Neural cell (in vitro differentiated cells): ENCODE measurements at regions not wholly inside any gene's neighbourhood (a gene's known extent, or its start where the extent isn't known, plus 50 kb on each side); places are given as distances from the start of the nearest gene placed in this dataset.

Source experiments
- H2AFZ ChIP-seq: fragments of 200-600, 300-800 bp; sonication (generic), shearing (Covaris generic); 2 replicates; pipeline ENCODE4 v1.6.0; 2014; ENCODE audit warnings: low read depth, mild to moderate bottlenecking, antibody characterized with exemption, low read length, moderate library complexity
- H3F3A ChIP-seq: fragments of 200-600 bp; shearing (Covaris generic); 2 replicates; pipeline ENCODE4 v1.6.1; 2016; ENCODE audit warnings: mild to moderate bottlenecking, moderate library complexity, mixed read lengths, antibody characterized with exemption, low read length; ENCODE audit not compliant: insufficient read depth, poor library complexity, severe bottlenecking
- H3K27ac ChIP-seq: fragments of 200-600, 300-800 bp; sonication (generic), shearing (Covaris generic); 2 replicates; pipeline ENCODE4 v1.5.1; 2014; ENCODE audit warnings: mild to moderate bottlenecking, low read length, moderate library complexity
- H3K27me3 ChIP-seq: fragments of 300-800, 200-600 bp; sonication (generic), shearing (Covaris generic); 2 replicates; pipeline ENCODE4 v1.6.0; 2014; ENCODE audit warnings: mild to moderate bottlenecking, low read depth, low read length, moderate library complexity; ENCODE audit not compliant: insufficient read depth
- H3K36me3 ChIP-seq: fragments of 300-800, 200-600 bp; sonication (generic), shearing (Covaris generic); 2 replicates; pipeline ENCODE4 v1.5.1; 2014; ENCODE audit warnings: mild to moderate bottlenecking, antibody characterized with exemption, low read length, moderate library complexity; ENCODE audit not compliant: insufficient read depth
- H3K4me2 ChIP-seq: fragments of 300-800, 200-600 bp; sonication (generic), shearing (Covaris generic); 2 replicates; pipeline ENCODE4 v1.6.0; 2014; ENCODE audit warnings: mild to moderate bottlenecking, low read length
- H3K4me3 ChIP-seq: fragments of 300-800, 200-600 bp; sonication (generic), shearing (Covaris generic); 2 replicates; pipeline ENCODE4 v1.5.1; 2014; ENCODE audit warnings: mild to moderate bottlenecking, low read length, moderate library complexity
- H3K79me2 ChIP-seq: fragments of 200-600 bp; shearing (Covaris generic); replicated peaks from 2 replicates; pipeline ENCODE4 v1.6.0; 2014; ENCODE audit warnings: mild to moderate bottlenecking, low read length, moderate library complexity; ENCODE audit not compliant: insufficient read depth
- H3K9ac ChIP-seq: fragments of 300-800, 200-600 bp; sonication (generic), shearing (Covaris generic); 2 replicates; pipeline ENCODE4 v1.6.1; 2016; ENCODE audit warnings: mild to moderate bottlenecking, low read length, mixed read lengths
- H3K9me2 ChIP-seq: fragments of 200-600 bp; shearing (Covaris generic); 2 replicates; pipeline ENCODE4 v1.6.1; 2016; ENCODE audit warnings: mild to moderate bottlenecking, low read length, mixed read lengths; ENCODE audit not compliant: insufficient read depth
- H3K9me3 ChIP-seq: fragments of 200-600, 300-800 bp; sonication (generic), shearing (Covaris generic); 2 replicates; pipeline ENCODE4 v1.6.1; 2016; ENCODE audit warnings: mild to moderate bottlenecking, mixed run types, low read length, moderate library complexity, mixed read lengths
- H4K20me1 ChIP-seq: fragments of 200-600 bp; shearing (Covaris generic); 2 replicates; pipeline ENCODE4 v1.6.1; 2016; ENCODE audit warnings: mild to moderate bottlenecking, mixed run types; ENCODE audit not compliant: insufficient read depth
- EP300 ChIP-seq: fragments of 450-650 bp; conservative IDR thresholded peaks from 2 replicates; pipeline ENCODE4 v1.6.1; 2014; ENCODE audit warnings: antibody characterized with exemption, mild to moderate bottlenecking, moderate library complexity; ENCODE audit not compliant: poor library complexity, severe bottlenecking
- EZH2 ChIP-seq: fragments of 200-600, 300-800 bp; shearing (Covaris generic), sonication (generic); IDR thresholded peaks from 2 replicates; pipeline ENCODE4 v1.6.1; 2014; ENCODE audit warnings: antibody characterized with exemption, low read length, borderline replicate concordance, mild to moderate bottlenecking; ENCODE audit not compliant: insufficient read depth, poor library complexity, severe bottlenecking
- MXI1 ChIP-seq: fragments of 450-650 bp; conservative IDR thresholded peaks from 2 replicates; pipeline ENCODE4 v1.6.1; 2014; ENCODE audit warnings: antibody characterized with exemption, mild to moderate bottlenecking; ENCODE audit not compliant: poor library complexity, severe bottlenecking
- POLR2AphosphoS5 ChIP-seq: IDR thresholded peaks from 2 replicates; pipeline ENCODE4 v1.6.1; 2012
- RAD21 ChIP-seq: fragments of 450-650 bp; conservative IDR thresholded peaks from 2 replicates; pipeline ENCODE4 v1.6.1; 2014; ENCODE audit warnings: antibody characterized with exemption, mild to moderate bottlenecking, moderate library complexity
- SMC3 ChIP-seq: fragments of 450-650 bp; conservative IDR thresholded peaks from 2 replicates; pipeline ENCODE4 v1.6.1; 2014; ENCODE audit warnings: antibody characterized with exemption, mild to moderate bottlenecking, moderate library complexity; ENCODE audit not compliant: poor library complexity
- TAF1 ChIP-seq: IDR thresholded peaks from 2 replicates; pipeline ENCODE4 v1.6.1; 2012; ENCODE audit warnings: low read depth
- TF ChIP-seq, protein P1 (sequence below): fragments of 450-650 bp; IDR thresholded peaks from 2 replicates; pipeline ENCODE4 v1.5.1; 2014; ENCODE audit warnings: antibody characterized with exemption, mild to moderate bottlenecking, moderate library complexity; ENCODE audit not compliant: poor library complexity, severe bottlenecking
- TF ChIP-seq, protein P2 (sequence below): IDR thresholded peaks from 2 replicates; pipeline ENCODE4 v1.6.1; 2012; ENCODE audit warnings: borderline replicate concordance

DNA sequence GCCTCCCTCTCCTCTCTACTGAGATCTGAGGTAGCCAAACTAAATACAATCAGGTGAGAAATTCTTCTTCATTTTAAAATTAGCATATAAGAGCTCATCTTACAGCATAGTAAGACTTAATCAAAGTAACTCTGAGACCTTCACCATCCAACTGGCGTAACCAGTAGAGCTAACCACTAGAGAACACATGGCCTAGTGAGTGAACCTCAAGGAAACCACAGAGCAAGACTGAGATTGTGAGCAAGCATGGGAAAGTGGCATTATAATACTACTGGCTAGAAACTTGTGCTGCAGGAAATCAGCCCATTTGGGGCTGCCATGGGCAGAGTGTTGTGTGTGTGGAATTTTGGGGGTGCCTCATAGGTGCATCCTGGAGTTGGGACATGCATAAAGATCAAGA is 61.1 kb upstream of the SPHKAP start:
- Histone ChIP-seq H3K27me3 (no peaks in the 10 kb centered on the region), H4K20me1 (no peaks in the 10 kb centered on the region), H3K4me3 (no peak overlapping the region), H3K79me2 (no peaks in the 10 kb centered on the region), H3F3A (no peaks in the 10 kb centered on the region), H3K27ac (no peak overlapping the region), H2AFZ (no peak overlapping the region), H3K4me2 (no peak overlapping the region), H3K9me3 (no peaks in the 10 kb centered on the region), H3K9me2 (no peaks in the 10 kb centered on the region), H3K36me3 (no peaks in the 10 kb centered on the region), H3K9ac (no peak overlapping the region)
- no peak for TF ChIP-seq POLR2AphosphoS5
- TF ChIP-seq MXI1 = no peak
- TF ChIP-seq SMC3 = no peak
- TF ChIP-seq, protein P1, sequence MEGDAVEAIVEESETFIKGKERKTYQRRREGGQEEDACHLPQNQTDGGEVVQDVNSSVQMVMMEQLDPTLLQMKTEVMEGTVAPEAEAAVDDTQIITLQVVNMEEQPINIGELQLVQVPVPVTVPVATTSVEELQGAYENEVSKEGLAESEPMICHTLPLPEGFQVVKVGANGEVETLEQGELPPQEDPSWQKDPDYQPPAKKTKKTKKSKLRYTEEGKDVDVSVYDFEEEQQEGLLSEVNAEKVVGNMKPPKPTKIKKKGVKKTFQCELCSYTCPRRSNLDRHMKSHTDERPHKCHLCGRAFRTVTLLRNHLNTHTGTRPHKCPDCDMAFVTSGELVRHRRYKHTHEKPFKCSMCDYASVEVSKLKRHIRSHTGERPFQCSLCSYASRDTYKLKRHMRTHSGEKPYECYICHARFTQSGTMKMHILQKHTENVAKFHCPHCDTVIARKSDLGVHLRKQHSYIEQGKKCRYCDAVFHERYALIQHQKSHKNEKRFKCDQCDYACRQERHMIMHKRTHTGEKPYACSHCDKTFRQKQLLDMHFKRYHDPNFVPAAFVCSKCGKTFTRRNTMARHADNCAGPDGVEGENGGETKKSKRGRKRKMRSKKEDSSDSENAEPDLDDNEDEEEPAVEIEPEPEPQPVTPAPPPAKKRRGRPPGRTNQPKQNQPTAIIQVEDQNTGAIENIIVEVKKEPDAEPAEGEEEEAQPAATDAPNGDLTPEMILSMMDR = no peak
- no peak for TF ChIP-seq TAF1
- no peak for TF ChIP-seq RAD21
- no peak for TF ChIP-seq EP300
- TF ChIP-seq EZH2 = no peak
- TF ChIP-seq, protein P2, sequence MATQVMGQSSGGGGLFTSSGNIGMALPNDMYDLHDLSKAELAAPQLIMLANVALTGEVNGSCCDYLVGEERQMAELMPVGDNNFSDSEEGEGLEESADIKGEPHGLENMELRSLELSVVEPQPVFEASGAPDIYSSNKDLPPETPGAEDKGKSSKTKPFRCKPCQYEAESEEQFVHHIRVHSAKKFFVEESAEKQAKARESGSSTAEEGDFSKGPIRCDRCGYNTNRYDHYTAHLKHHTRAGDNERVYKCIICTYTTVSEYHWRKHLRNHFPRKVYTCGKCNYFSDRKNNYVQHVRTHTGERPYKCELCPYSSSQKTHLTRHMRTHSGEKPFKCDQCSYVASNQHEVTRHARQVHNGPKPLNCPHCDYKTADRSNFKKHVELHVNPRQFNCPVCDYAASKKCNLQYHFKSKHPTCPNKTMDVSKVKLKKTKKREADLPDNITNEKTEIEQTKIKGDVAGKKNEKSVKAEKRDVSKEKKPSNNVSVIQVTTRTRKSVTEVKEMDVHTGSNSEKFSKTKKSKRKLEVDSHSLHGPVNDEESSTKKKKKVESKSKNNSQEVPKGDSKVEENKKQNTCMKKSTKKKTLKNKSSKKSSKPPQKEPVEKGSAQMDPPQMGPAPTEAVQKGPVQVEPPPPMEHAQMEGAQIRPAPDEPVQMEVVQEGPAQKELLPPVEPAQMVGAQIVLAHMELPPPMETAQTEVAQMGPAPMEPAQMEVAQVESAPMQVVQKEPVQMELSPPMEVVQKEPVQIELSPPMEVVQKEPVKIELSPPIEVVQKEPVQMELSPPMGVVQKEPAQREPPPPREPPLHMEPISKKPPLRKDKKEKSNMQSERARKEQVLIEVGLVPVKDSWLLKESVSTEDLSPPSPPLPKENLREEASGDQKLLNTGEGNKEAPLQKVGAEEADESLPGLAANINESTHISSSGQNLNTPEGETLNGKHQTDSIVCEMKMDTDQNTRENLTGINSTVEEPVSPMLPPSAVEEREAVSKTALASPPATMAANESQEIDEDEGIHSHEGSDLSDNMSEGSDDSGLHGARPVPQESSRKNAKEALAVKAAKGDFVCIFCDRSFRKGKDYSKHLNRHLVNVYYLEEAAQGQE = no peak

DNA sequence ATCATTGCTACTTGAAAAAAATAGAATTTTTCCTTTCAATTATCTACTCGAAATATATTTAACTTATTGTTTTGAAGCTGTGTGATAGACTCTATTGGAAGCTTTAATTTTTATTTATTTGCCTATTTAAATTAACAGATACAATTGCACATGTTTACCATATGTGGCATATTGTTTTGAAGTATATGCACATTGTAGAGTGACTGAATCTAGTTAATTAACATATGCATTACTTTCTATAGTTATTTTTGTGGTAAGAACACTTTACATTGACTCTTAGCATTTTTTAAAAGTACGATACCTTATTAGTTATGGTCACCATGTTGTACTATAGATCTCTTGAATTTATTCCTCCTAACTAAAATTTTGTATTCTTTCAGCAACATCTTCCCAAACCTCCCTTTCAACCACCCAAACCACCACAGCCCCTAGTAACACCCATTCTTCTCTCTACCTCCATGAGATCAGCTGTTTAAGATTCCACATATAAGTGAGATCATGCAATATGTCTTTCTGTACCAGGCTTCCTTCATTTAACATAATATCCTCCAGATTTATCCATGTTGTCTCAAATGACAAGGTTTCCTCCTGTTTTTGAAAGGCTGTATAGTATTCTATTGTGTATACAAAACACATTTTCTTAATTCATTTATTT is 58.5 kb upstream of the SPHKAP start:
- TF ChIP-seq POLR2AphosphoS5 (no peak), TAF1 (no peak), MXI1 (no peak), SMC3 (no peak), EZH2 (no peak), EP300 (no peak), RAD21 (no peak)
- TF ChIP-seq, protein P1 = no peak
- TF ChIP-seq, protein P2 = no peak
- no peaks in the 10 kb centered on the region for H3K79me2 ChIP-seq
- no peaks in the 10 kb centered on the region for H3K27me3 ChIP-seq
- H3K9me2 ChIP-seq = no peaks in the 10 kb centered on the region
- H4K20me1 ChIP-seq = no peaks in the 10 kb centered on the region
- H3K4me2 ChIP-seq = peak overlapping the region; percentile 27
- H3K27ac ChIP-seq = peak overlapping the region; percentile 28
- H3K9ac ChIP-seq = no peak overlapping the region
- no peaks in the 10 kb centered on the region for H3K36me3 ChIP-seq
- no peaks in the 10 kb centered on the region for H3F3A ChIP-seq
- no peaks in the 10 kb centered on the region for H3K9me3 ChIP-seq
- no peak overlapping the region for H2AFZ ChIP-seq
- no peak overlapping the region for H3K4me3 ChIP-seq
